Lung (tissue), 11 donors: ENCODE measurements at regions not wholly inside any gene's neighbourhood (a gene's known extent, or its start where the extent isn't known, plus 50 kb on each side); places are given as distances from the start of the nearest gene placed in this dataset.

Source experiments
- ATAC-seq: fragments of 200-7000 bp; cut with Tn5 transposase; one replicate; pipeline ENCODE4 v1.9.1; 2020; ENCODE audit warnings: moderate number of reproducible peaks; ENCODE audit not compliant: insufficient read depth, low FRiP score
- DNase-seq, 3 donors: peaks; one replicate each; pipeline ENCODE4 v3.0.0-alpha.2; 2013 to 2017
- H3K27ac ChIP-seq, 2 donors: one replicate each; pipeline ENCODE4 v1.5.1; 2013; ENCODE audit warnings: mild to moderate bottlenecking in 2 of 2, moderate library complexity in 2 of 2, control low read depth in 1 of 2, inconsistent platforms in 1 of 2, low read depth in 1 of 2, low read length in 1 of 2
- H3K27me3 ChIP-seq, 3 donors: one replicate each; pipeline ENCODE4 v1.5.1; 2013; ENCODE audit warnings: low read length in 2 of 3; ENCODE audit not compliant: control insufficient read depth in 3 of 3, insufficient read depth in 3 of 3
- H3K36me3 ChIP-seq, 4 donors: one replicate each; pipeline ENCODE4 v1.5.1; 2013; ENCODE audit warnings: low read length in 4 of 4, mild to moderate bottlenecking in 1 of 4, moderate library complexity in 1 of 4; ENCODE audit not compliant: control insufficient read depth in 4 of 4, insufficient read depth in 4 of 4
- H3K4me1 ChIP-seq, 5 donors: one replicate each; pipeline ENCODE4 v1.5.1; 2013; ENCODE audit warnings: low read length in 5 of 5, mild to moderate bottlenecking in 2 of 5, moderate library complexity in 1 of 5; ENCODE audit not compliant: control insufficient read depth in 5 of 5, insufficient read depth in 5 of 5
- H3K4me3 ChIP-seq: one replicate; pipeline ENCODE4 v1.5.1; 2013; ENCODE audit warnings: mild to moderate bottlenecking, control low read depth, moderate library complexity
- H3K9ac ChIP-seq, 2 donors: one replicate each; pipeline ENCODE4 v1.5.1; 2013; ENCODE audit warnings: low read length in 2 of 2, control low read depth in 1 of 2; ENCODE audit not compliant: insufficient read depth in 1 of 2
- H3K9me3 ChIP-seq, 4 donors: one replicate each; pipeline ENCODE4 v1.5.1; 2013; ENCODE audit warnings: low read length in 3 of 4, mild to moderate bottlenecking in 1 of 4, moderate library complexity in 1 of 4; ENCODE audit not compliant: control insufficient read depth in 4 of 4, insufficient read depth in 3 of 4
- CTCF ChIP-seq: IDR thresholded peaks from 2 replicates; pipeline ENCODE4 v1.5.1; 2012; ENCODE audit warnings: mild to moderate bottlenecking; ENCODE audit errors: control extremely low read depth, extremely low read depth
- WGBS, 2 donors: extraction: QIAGEN DNeasy Blood & Tissue Kit; methylation state at CpG; one replicate each; pipeline ENCODE4 v1.1.7; 2013; 5-methylcytosine and 5-hydroxymethylcytosine counted together
- donor health status: control.
- donor health status: control.
- donor health status: Bipolar disorder and iron deficiency.
- donor health status: healthy.
- donor health status: DM: yes; HTN: yes; CAD: no.

- no peak for TF ChIP-seq CTCF
- Histone ChIP-seq H3K4me1 (no peaks in the 10 kb centered on the region), H3K9ac (no peak overlapping the region), H3K36me3 (no peaks in the 10 kb centered on the region), H3K27me3 (no peaks in the 10 kb centered on the region), H3K27ac (no peak overlapping the region), H3K9me3 (peaks cover 0 to 4% (median 0%) of the 10 kb centered on the region in 4 donors), H3K4me3 (no peak overlapping the region)
- WGBS, 2 donors = 39 to 45% methylated on average over 2 of the region's 2 CpGs
- DNase-seq = no peak
- ATAC-seq = no peak
Observed at GRCh38 chr20:55103188-55103587, 627.8 kb downstream of the DOK5 start.

GRCh38 chr20:55099251-55099650 is 623.9 kb downstream of the DOK5 start:
- no peak for TF ChIP-seq CTCF
- Histone ChIP-seq H3K36me3 (no peaks in the 10 kb centered on the region), H3K27me3 (no peaks in the 10 kb centered on the region), H3K27ac (no peak overlapping the region), H3K9me3 (peaks cover 0 to 3% (median 0%) of the 10 kb centered on the region in 4 donors), H3K9ac (no peak overlapping the region), H3K4me3 (no peak overlapping the region), H3K4me1 (peaks cover 0 to 4% (median 0%) of the 10 kb centered on the region in 5 donors)
- ATAC-seq (no peak), DNase-seq (no peak)
- 75 to 86% methylated on average over 2 of the region's 2 CpGs for WGBS, 2 donors

- Histone ChIP-seq H3K4me3 (no peak overlapping the region), H3K9ac (no peak overlapping the region), H3K36me3 (no peaks in the 10 kb centered on the region), H3K4me1 (peaks cover 0 to 4% (median 0%) of the 10 kb centered on the region in 5 donors), H3K27ac (no peak overlapping the region), H3K9me3 (peaks cover 0 to 3% (median 0%) of the 10 kb centered on the region in 4 donors), H3K27me3 (no peaks in the 10 kb centered on the region)
- TF ChIP-seq CTCF = no peak
- no peak for ATAC-seq
- DNase-seq = no peak
Observed at GRCh38 chr20:55097621-55098020, 622.2 kb downstream of the DOK5 start.

- H3K4me3 ChIP-seq = no peak overlapping the region
- DNase-seq (peak in 1 of 3 donors; percentile 15), ATAC-seq (no peak)
- no peak for TF ChIP-seq CTCF
- no peak overlapping the region for H3K9ac ChIP-seq
- no peak overlapping the region for H3K27ac ChIP-seq
- WGBS, 2 donors = 30 to 51% methylated on average over 4 of the region's 4 CpGs
- H3K36me3 ChIP-seq = no peaks in the 10 kb centered on the region
- H3K9me3 ChIP-seq = peaks cover 0 to 3% (median 0%) of the 10 kb centered on the region in 4 donors
- H3K27me3 ChIP-seq = no peaks in the 10 kb centered on the region
- H3K4me1 ChIP-seq = peaks cover 0 to 4% (median 0%) of the 10 kb centered on the region in 5 donors
Observed at GRCh38 chr20:55095745-55096400, 620.5 kb downstream of the DOK5 start.
